Keratinocyte (primary cell): ENCODE measurements at regions not wholly inside any gene's neighbourhood (a gene's known extent, or its start where the extent isn't known, plus 50 kb on each side); places are given as distances from the start of the nearest gene placed in this dataset.

Experiments used
- DNase-seq: peaks from one replicate; pipeline ENCODE4 v3.0.0-alpha.2; 2011; ENCODE audit warnings: low read depth, missing footprints, low spot score
- FAIRE-seq: peaks from 2 replicates; lab custom pipeline; 2011; peaks lifted over from hg19 to GRCh38; lab: Jason Lieb, UNC
- H2AFZ ChIP-seq: 2 replicates; pipeline ENCODE4 v1.6.0; 2012; ENCODE audit warnings: low read length, control low read depth, inconsistent platforms; ENCODE audit not compliant: control insufficient read depth
- H3K27ac ChIP-seq: 2 replicates; pipeline ENCODE4 v1.5.1; 2011; ENCODE audit warnings: low read length; ENCODE audit not compliant: control insufficient read depth, insufficient read depth
- H3K27me3 ChIP-seq: 3 replicates; pipeline ENCODE4 v1.6.0; 2011; ENCODE audit warnings: low read length; ENCODE audit not compliant: control insufficient read depth, insufficient read depth; ENCODE audit errors: extremely low read depth
- H3K36me3 ChIP-seq, 2 experiments: 2 replicates in 1 of 2; 3 replicates in 1 of 2; pipeline ENCODE4 v1.5.1; 2011; ENCODE audit warnings: low read length in 2 of 2, mild to moderate bottlenecking in 1 of 2; ENCODE audit not compliant: control insufficient read depth in 2 of 2, insufficient read depth in 2 of 2; ENCODE audit errors: extremely low read depth in 1 of 2
- H3K4me1 ChIP-seq: 3 replicates; pipeline ENCODE4 v1.5.1; 2011; ENCODE audit warnings: low read length; ENCODE audit not compliant: control insufficient read depth, insufficient read depth; ENCODE audit errors: extremely low read depth
- H3K4me2 ChIP-seq: 3 replicates; pipeline ENCODE4 v1.6.0; 2011; ENCODE audit warnings: low read depth, low read length; ENCODE audit not compliant: control insufficient read depth, insufficient read depth; ENCODE audit errors: extremely low read depth
- H3K4me3 ChIP-seq, 3 experiments: fragments of 200-600 bp in 1 of 3; sonication (generic) in 1 of 3; 2 replicates in 2 of 3; 3 replicates in 1 of 3; pipeline ENCODE4 v1.5.1; 2011 to 2016; ENCODE audit warnings: low read length in 3 of 3, mild to moderate bottlenecking in 3 of 3, control low read depth in 2 of 3, inconsistent platforms in 1 of 3, low read depth in 1 of 3, mixed read lengths in 1 of 3, mixed run types in 1 of 3, moderate library complexity in 1 of 3; ENCODE audit not compliant: control insufficient read depth in 2 of 3, insufficient read depth in 2 of 3; ENCODE audit errors: extremely low read depth in 1 of 3
- H3K79me2 ChIP-seq: 2 replicates; pipeline ENCODE4 v1.6.0; 2012; ENCODE audit warnings: low read length; ENCODE audit not compliant: control insufficient read depth, insufficient read depth
- H3K9ac ChIP-seq: 3 replicates; pipeline ENCODE4 v1.6.0; 2011; ENCODE audit warnings: low read length; ENCODE audit not compliant: control insufficient read depth, insufficient read depth; ENCODE audit errors: extremely low read depth
- H3K9me1 ChIP-seq: 3 replicates; pipeline ENCODE4 v1.6.0; 2011; ENCODE audit warnings: low read length; ENCODE audit not compliant: control insufficient read depth, insufficient read depth; ENCODE audit errors: extremely low read depth
- H3K9me3 ChIP-seq: 2 replicates; pipeline ENCODE4 v1.5.1; 2012; ENCODE audit warnings: low read depth, low read length; ENCODE audit not compliant: control insufficient read depth
- H4K20me1 ChIP-seq: 3 replicates; pipeline ENCODE4 v1.6.0; 2011; ENCODE audit warnings: low read length; ENCODE audit not compliant: control insufficient read depth, insufficient read depth; ENCODE audit errors: extremely low read depth
- EZH2 ChIP-seq: IDR thresholded peaks from one replicate; pipeline ENCODE4 v1.6.1; 2012; ENCODE audit warnings: inconsistent platforms, mild to moderate bottlenecking, low read length, moderate library complexity
- dilution Hi-C: fragments of 300-500 bp; cut with MboI; formaldehyde crosslinking; loops from one replicate; pipeline ENCODE4 v1.7.0; 2020; ENCODE audit warnings: low sequenced_read_pairs; ENCODE audit not compliant: extremely low pct_ligation_motif_present
- TF ChIP-seq, protein P1 (sequence below), 3 experiments: IDR thresholded peaks in 1 of 3; conservative IDR thresholded peaks in 1 of 3; optimal IDR thresholded peaks in 1 of 3; 2 replicates in 2 of 3; 3 replicates in 1 of 3; pipeline versions ENCODE3 to v1.5.1; 2011; ENCODE audit warnings: low read length in 3 of 3, mild to moderate bottlenecking in 3 of 3, moderate library complexity in 2 of 3, control low read depth in 1 of 3, inconsistent platforms in 1 of 3; ENCODE audit not compliant: insufficient read depth in 2 of 3; ENCODE audit errors: extremely low read depth in 1 of 3

DNA sequence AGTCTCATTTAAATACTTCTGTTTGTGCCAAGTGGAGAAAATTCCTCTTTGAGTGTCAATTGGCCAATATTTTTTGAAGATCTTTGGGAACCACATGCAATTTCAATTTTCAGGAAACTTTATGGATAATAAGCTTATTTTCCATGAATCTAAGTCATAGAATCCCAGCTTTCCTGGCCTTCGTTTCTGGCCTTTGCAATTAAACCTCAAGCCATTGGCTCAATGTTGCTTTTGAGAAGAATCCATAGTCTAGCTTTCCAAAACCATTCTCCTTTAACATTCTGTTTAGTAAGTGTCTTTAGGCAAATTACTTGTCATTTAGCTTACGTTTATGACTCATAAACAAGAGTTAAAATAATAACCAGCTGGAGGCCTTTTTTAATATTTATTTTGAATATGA, 145.0 kb upstream of the FTMT start:
- H3K27me3 ChIP-seq, result no peaks in the 10 kb centered on the region
- H3K36me3 ChIP-seq, result no peaks in the 10 kb centered on the region
- no peaks in the 10 kb centered on the region for H3K9me1 ChIP-seq
- no peaks in the 10 kb centered on the region for H4K20me1 ChIP-seq
- TF ChIP-seq, protein P1, sequence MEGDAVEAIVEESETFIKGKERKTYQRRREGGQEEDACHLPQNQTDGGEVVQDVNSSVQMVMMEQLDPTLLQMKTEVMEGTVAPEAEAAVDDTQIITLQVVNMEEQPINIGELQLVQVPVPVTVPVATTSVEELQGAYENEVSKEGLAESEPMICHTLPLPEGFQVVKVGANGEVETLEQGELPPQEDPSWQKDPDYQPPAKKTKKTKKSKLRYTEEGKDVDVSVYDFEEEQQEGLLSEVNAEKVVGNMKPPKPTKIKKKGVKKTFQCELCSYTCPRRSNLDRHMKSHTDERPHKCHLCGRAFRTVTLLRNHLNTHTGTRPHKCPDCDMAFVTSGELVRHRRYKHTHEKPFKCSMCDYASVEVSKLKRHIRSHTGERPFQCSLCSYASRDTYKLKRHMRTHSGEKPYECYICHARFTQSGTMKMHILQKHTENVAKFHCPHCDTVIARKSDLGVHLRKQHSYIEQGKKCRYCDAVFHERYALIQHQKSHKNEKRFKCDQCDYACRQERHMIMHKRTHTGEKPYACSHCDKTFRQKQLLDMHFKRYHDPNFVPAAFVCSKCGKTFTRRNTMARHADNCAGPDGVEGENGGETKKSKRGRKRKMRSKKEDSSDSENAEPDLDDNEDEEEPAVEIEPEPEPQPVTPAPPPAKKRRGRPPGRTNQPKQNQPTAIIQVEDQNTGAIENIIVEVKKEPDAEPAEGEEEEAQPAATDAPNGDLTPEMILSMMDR (optimal IDR thresholded peaks at IDR 0.05 in 1 of 3, IDR thresholded peaks at IDR 0.05 in 1 of 3, conservative IDR thresholded peaks at IDR 0.05 in 1 of 3; ENCODE audit: extremely low read depth in 1 of 3, insufficient read depth in 2 of 3, low read length in 3 of 3), result no peak
- no peak for TF ChIP-seq EZH2
- H3K9ac ChIP-seq, result no peak overlapping the region
- DNase-seq (no peak), FAIRE-seq (no peak)
- H3K79me2 ChIP-seq, result no peaks in the 10 kb centered on the region
- H3K27ac ChIP-seq, result no peak overlapping the region
- H3K9me3 ChIP-seq, result no peaks in the 10 kb centered on the region
- dilution Hi-C loops, result no loop called here
- no peaks in the 10 kb centered on the region for H3K4me1 ChIP-seq
- no peak overlapping the region for H2AFZ ChIP-seq
- no peak overlapping the region for H3K4me2 ChIP-seq
- no peak overlapping the region for H3K4me3 ChIP-seq

DNA sequence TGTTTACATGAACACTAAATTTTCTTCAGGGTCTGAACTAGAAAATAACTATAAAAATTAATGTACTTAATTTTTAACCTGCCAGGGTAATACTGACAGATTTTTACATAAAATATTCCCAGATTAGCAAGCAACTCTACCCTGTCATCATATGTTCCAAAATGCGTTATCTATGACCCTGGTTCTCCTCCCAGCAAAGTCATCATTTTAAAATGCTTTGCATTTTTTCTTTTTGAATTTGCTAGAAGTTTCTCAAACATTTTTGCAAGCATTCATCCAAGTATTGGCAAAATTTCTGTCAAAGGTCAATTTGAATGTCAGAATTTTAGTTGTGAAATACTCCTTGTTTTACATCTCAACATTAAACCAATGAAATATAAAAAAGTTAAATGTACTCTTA, 144.5 kb upstream of the FTMT start:
- DNase-seq (no peak), FAIRE-seq (no peak)
- no peaks in the 10 kb centered on the region for H3K79me2 ChIP-seq
- no peaks in the 10 kb centered on the region for H3K27me3 ChIP-seq
- no peaks in the 10 kb centered on the region for H3K36me3 ChIP-seq
- H3K4me1 ChIP-seq, result no peaks in the 10 kb centered on the region
- H3K4me3 ChIP-seq, result no peak overlapping the region
- no peak overlapping the region for H3K27ac ChIP-seq
- no peak for TF ChIP-seq EZH2
- TF ChIP-seq, protein P1 (optimal IDR thresholded peaks at IDR 0.05 in 1 of 3, IDR thresholded peaks at IDR 0.05 in 1 of 3, conservative IDR thresholded peaks at IDR 0.05 in 1 of 3; ENCODE audit: extremely low read depth in 1 of 3, insufficient read depth in 2 of 3, low read length in 3 of 3), result no peak
- H3K9ac ChIP-seq, result no peak overlapping the region
- dilution Hi-C loops, result no loop called here
- H3K9me1 ChIP-seq, result no peaks in the 10 kb centered on the region
- no peak overlapping the region for H3K4me2 ChIP-seq
- H2AFZ ChIP-seq, result no peak overlapping the region
- no peaks in the 10 kb centered on the region for H4K20me1 ChIP-seq
- no peaks in the 10 kb centered on the region for H3K9me3 ChIP-seq
